ENCODE measurements at regions not wholly inside any gene's neighbourhood (a gene's known extent, or its start where the extent isn't known, plus 50 kb on each side); places are given as distances from the start of the nearest gene placed in this dataset.

DNA sequence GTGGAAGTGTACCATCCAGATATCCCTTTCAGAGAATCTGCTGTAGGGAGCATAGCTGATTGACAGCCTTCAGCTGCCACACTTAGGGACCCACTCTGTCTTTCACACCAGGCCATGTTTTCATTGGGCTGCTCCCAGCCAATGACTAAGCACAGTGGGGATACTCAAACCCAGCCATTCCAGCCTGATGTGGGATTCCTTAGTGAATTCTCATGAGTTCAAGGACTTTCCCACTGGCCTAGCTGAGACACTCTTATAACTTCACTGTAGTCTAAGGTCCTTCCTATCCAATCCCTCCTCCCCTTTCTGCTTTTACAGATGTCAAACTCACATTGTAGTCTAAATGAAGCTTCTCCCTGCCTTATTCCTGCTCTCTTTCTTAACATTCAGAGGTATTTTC is 201.2 kb downstream of the PIK3C3 start:
- 0 out of 2 replicates have a peak, but pooled peaks cover 5% of the 10 kb centered on the region for H3K4me1 ChIP-seq (ENCODE audit: insufficient read depth, low read length)
- H3K27ac ChIP-seq (ENCODE audit: low read length): no peak overlapping the region
- H3K9me3 ChIP-seq (ENCODE audit: low read length): no peaks in the 10 kb centered on the region
- H2AFZ ChIP-seq (ENCODE audit: low read length): no peak overlapping the region
- TF ChIP-seq EZH2 (IDR thresholded peaks at IDR 0.05; ENCODE audit: low read length, unreplicated experiment) (no peak), EZH2phosphoT487 (IDR thresholded peaks at IDR 0.05; ENCODE audit: borderline replicate concordance, low read length) (no peak)
- TF ChIP-seq, protein P1, sequence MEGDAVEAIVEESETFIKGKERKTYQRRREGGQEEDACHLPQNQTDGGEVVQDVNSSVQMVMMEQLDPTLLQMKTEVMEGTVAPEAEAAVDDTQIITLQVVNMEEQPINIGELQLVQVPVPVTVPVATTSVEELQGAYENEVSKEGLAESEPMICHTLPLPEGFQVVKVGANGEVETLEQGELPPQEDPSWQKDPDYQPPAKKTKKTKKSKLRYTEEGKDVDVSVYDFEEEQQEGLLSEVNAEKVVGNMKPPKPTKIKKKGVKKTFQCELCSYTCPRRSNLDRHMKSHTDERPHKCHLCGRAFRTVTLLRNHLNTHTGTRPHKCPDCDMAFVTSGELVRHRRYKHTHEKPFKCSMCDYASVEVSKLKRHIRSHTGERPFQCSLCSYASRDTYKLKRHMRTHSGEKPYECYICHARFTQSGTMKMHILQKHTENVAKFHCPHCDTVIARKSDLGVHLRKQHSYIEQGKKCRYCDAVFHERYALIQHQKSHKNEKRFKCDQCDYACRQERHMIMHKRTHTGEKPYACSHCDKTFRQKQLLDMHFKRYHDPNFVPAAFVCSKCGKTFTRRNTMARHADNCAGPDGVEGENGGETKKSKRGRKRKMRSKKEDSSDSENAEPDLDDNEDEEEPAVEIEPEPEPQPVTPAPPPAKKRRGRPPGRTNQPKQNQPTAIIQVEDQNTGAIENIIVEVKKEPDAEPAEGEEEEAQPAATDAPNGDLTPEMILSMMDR (conservative IDR thresholded peaks at IDR 0.05; ENCODE audit: low read depth, low read length): no peak
- H3K9ac ChIP-seq (ENCODE audit: low read length): no peak overlapping the region
- ChIA-PET CTCF (no interaction called here), POLR2A (ENCODE audit: unreplicated experiment) (no interaction called here)
- intact Hi-C loops (cut with micrococcal nuclease): no loop called here
- H3K79me2 ChIP-seq (ENCODE audit: low read length): no peaks in the 10 kb centered on the region
- H3K4me2 ChIP-seq (ENCODE audit: low read length): no peak overlapping the region
- no peaks in the 10 kb centered on the region for H3K36me3 ChIP-seq (ENCODE audit: low read depth, low read length)
- no peak for DNase-seq
- no peaks in the 10 kb centered on the region for H3K27me3 ChIP-seq (ENCODE audit: low read length)
- BruUV-seq (replicated peaks): no TSS peak
- H3F3A ChIP-seq (ENCODE audit: low read length, unreplicated experiment): no peaks in the 10 kb centered on the region
- no peak for ATAC-seq
- no peaks in the 10 kb centered on the region for H3K9me2 ChIP-seq (replicated peaks; ENCODE audit: low read length)
- H3K4me3 ChIP-seq (ENCODE audit: low read length): no peak overlapping the region
- H4K20me1 ChIP-seq (ENCODE audit: low read length): no peaks in the 10 kb centered on the region

DNA sequence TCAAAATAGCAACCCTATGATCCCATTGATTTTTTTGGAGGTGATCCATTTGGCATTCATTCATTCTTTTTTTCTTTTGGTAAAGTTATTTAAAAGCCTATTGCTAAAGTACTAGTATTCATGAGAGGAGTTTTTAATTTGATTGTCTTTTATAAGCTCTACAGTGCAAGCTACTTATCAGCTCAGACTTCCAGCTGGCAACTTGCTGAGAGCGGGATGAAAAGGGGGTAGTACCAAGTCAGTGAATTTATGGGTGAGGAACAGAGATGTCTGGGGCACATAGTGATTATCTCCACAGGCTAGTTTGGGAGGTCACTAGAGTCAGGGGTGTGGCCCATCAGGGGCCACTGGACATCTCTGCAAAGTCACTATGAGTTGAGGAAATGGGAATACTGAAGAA is 202.4 kb downstream of the PIK3C3 start:
- no peak overlapping the region for H3K27ac ChIP-seq (ENCODE audit: low read length)
- no TSS peak for BruUV-seq (replicated peaks)
- POLR2A ChIA-PET (ENCODE audit: unreplicated experiment): no interaction called here
- no peaks in the 10 kb centered on the region for H3F3A ChIP-seq (ENCODE audit: low read length, unreplicated experiment)
- no peaks in the 10 kb centered on the region for H3K9me3 ChIP-seq (ENCODE audit: low read length)
- CTCF ChIA-PET: no interaction called here
- ATAC-seq: no peak
- H3K4me2 ChIP-seq (ENCODE audit: low read length): no peak overlapping the region
- H2AFZ ChIP-seq (ENCODE audit: low read length): no peak overlapping the region
- H3K9ac ChIP-seq (ENCODE audit: low read length): no peak overlapping the region
- no peaks in the 10 kb centered on the region for H3K27me3 ChIP-seq (ENCODE audit: low read length)
- no peaks in the 10 kb centered on the region for H3K9me2 ChIP-seq (replicated peaks; ENCODE audit: low read length)
- TF ChIP-seq, protein P1 (conservative IDR thresholded peaks at IDR 0.05; ENCODE audit: low read depth, low read length): no peak
- no peak for TF ChIP-seq EZH2 (IDR thresholded peaks at IDR 0.05; ENCODE audit: low read length, unreplicated experiment)
- TF ChIP-seq EZH2phosphoT487 (IDR thresholded peaks at IDR 0.05; ENCODE audit: borderline replicate concordance, low read length): no peak
- intact Hi-C loops (cut with micrococcal nuclease): no loop called here
- DNase-seq: no peak
- no peaks in the 10 kb centered on the region for H4K20me1 ChIP-seq (ENCODE audit: low read length)
- H3K36me3 ChIP-seq (ENCODE audit: low read depth, low read length): no peaks in the 10 kb centered on the region
- no peaks in the 10 kb centered on the region for H3K79me2 ChIP-seq (ENCODE audit: low read length)
- H3K4me3 ChIP-seq (ENCODE audit: low read length): no peak overlapping the region
- H3K4me1 ChIP-seq (ENCODE audit: insufficient read depth, low read length): 0 out of 2 replicates have a peak, but pooled peaks cover 5% of the 10 kb centered on the region

DNA sequence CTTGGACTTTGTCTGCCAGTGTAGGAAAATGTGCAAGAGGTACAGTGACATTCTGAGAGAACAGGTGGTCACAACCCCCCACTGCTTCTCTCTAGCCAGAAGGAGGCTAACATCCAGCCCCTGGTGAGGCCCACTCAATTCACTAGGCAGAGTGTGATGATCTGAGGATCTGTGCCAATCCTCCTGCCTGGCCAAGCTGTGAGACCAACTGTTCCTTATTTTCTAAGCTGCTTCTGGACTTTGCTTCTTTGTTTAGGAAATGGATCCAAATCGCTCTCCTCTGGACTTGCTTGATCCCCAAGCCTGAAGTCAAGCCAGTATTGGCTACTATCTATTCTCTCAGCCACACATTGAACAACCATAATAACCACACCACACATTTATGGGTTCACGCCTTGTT is 202.8 kb downstream of the PIK3C3 start:
- intact Hi-C loops (cut with micrococcal nuclease): no loop called here
- H3K9me2 ChIP-seq (replicated peaks; ENCODE audit: low read length): no peaks in the 10 kb centered on the region
- H3K36me3 ChIP-seq (ENCODE audit: low read depth, low read length): no peaks in the 10 kb centered on the region
- H3F3A ChIP-seq (ENCODE audit: low read length, unreplicated experiment): no peaks in the 10 kb centered on the region
- TF ChIP-seq EZH2 (IDR thresholded peaks at IDR 0.05; ENCODE audit: low read length, unreplicated experiment): no peak
- TF ChIP-seq EZH2phosphoT487 (IDR thresholded peaks at IDR 0.05; ENCODE audit: borderline replicate concordance, low read length): no peak
- TF ChIP-seq, protein P1 (conservative IDR thresholded peaks at IDR 0.05; ENCODE audit: low read depth, low read length): no peak
- DNase-seq: no peak
- H3K27me3 ChIP-seq (ENCODE audit: low read length): no peaks in the 10 kb centered on the region
- 0 out of 2 replicates have a peak, but pooled peaks cover 5% of the 10 kb centered on the region for H3K4me1 ChIP-seq (ENCODE audit: insufficient read depth, low read length)
- no peak overlapping the region for H3K27ac ChIP-seq (ENCODE audit: low read length)
- no peaks in the 10 kb centered on the region for H3K9me3 ChIP-seq (ENCODE audit: low read length)
- POLR2A ChIA-PET (ENCODE audit: unreplicated experiment): no interaction called here
- CTCF ChIA-PET: no interaction called here
- BruUV-seq (replicated peaks): no TSS peak
- no peak for ATAC-seq
- H3K4me2 ChIP-seq (ENCODE audit: low read length): no peak overlapping the region
- H3K79me2 ChIP-seq (ENCODE audit: low read length): no peaks in the 10 kb centered on the region
- no peak overlapping the region for H2AFZ ChIP-seq (ENCODE audit: low read length)
- no peak overlapping the region for H3K9ac ChIP-seq (ENCODE audit: low read length)
- H3K4me3 ChIP-seq (ENCODE audit: low read length): no peak overlapping the region
- H4K20me1 ChIP-seq (ENCODE audit: low read length): no peaks in the 10 kb centered on the region
